T-helper 2 cell treated with Interferon-gamma antibody and Interleukin-4, amounts not matched to agents 5 μg/mL and 100 μg/mL, for 36 hours (primary cell): ENCODE measurements at regions not wholly inside any gene's neighbourhood (a gene's known extent, or its start where the extent isn't known, plus 50 kb on each side); places are given as distances from the start of the nearest gene placed in this dataset.

ENCODE experiments used
- DNase-seq: peaks from one replicate; pipeline ENCODE4 v3.0.0; 2021; ENCODE audit warnings: low spot score
- H3K27ac Mint-ChIP-seq: one replicate; pipeline ENCODE4 v1.8.0; 2021; ENCODE audit warnings: mild to moderate bottlenecking, mixed read lengths
- H3K27me3 Mint-ChIP-seq: one replicate; pipeline ENCODE4 v1.8.0; 2021; ENCODE audit warnings: low read depth, mixed read lengths
- H3K36me3 Mint-ChIP-seq: one replicate; pipeline ENCODE4 v1.8.0; 2021; ENCODE audit warnings: low read depth, mixed read lengths
- H3K4me1 Mint-ChIP-seq: one replicate; pipeline ENCODE4 v1.8.0; 2021; ENCODE audit warnings: low read depth, mixed read lengths
- H3K4me3 Mint-ChIP-seq: one replicate; pipeline ENCODE4 v1.8.0; 2022; ENCODE audit warnings: mild to moderate bottlenecking, moderate library complexity, mixed read lengths
- H3K9me3 Mint-ChIP-seq: one replicate; pipeline ENCODE4 v1.8.0; 2021; ENCODE audit warnings: mixed read lengths

- Mint-ChIP-seq H3K27me3 (no peaks in the 10 kb centered on the region), H3K27ac (no peak overlapping the region), H3K4me1 (no peaks in the 10 kb centered on the region), H3K36me3 (no peaks in the 10 kb centered on the region), H3K4me3 (no peak overlapping the region), H3K9me3 (no peaks in the 10 kb centered on the region)
- no peak for DNase-seq
These were observed 993.2 kb downstream of the SORCS3 start for GRCh38 chr10:105634281-105634680.

GRCh38 chr10:105615715-105616365, 974.8 kb downstream of the SORCS3 start:
- no peaks in the 10 kb centered on the region for H3K27me3 Mint-ChIP-seq
- H3K4me3 Mint-ChIP-seq: no peak overlapping the region
- H3K9me3 Mint-ChIP-seq: peaks cover 5% of the 10 kb centered on the region
- H3K36me3 Mint-ChIP-seq: no peaks in the 10 kb centered on the region
- no peaks in the 10 kb centered on the region for H3K4me1 Mint-ChIP-seq
- no peak for DNase-seq
- no peak overlapping the region for H3K27ac Mint-ChIP-seq

- no peak for DNase-seq
- H3K36me3 Mint-ChIP-seq: no peaks in the 10 kb centered on the region
These were observed 970.2 kb downstream of the SORCS3 start for GRCh38 chr10:105611244-105611798.

GRCh38 chr10:105609451-105609850, 968.4 kb downstream of the SORCS3 start:
- no peaks in the 10 kb centered on the region for H3K36me3 Mint-ChIP-seq
- no peak for DNase-seq
- no peak overlapping the region for H3K4me3 Mint-ChIP-seq
- H3K9me3 Mint-ChIP-seq: peaks cover 12% of the 10 kb centered on the region
- H3K4me1 Mint-ChIP-seq: no peaks in the 10 kb centered on the region
- H3K27me3 Mint-ChIP-seq: no peaks in the 10 kb centered on the region
- H3K27ac Mint-ChIP-seq: no peak overlapping the region

More at GRCh38 chr10:105611244-105611798, 970.2 kb downstream of the SORCS3 start:
- no peak overlapping the region for H3K4me3 Mint-ChIP-seq
- H3K9me3 Mint-ChIP-seq: peaks cover 12% of the 10 kb centered on the region
- H3K4me1 Mint-ChIP-seq: no peaks in the 10 kb centered on the region
- no peak overlapping the region for H3K27ac Mint-ChIP-seq
- no peaks in the 10 kb centered on the region for H3K27me3 Mint-ChIP-seq

GRCh38 chr10:105605918-105606317, 964.8 kb downstream of the SORCS3 start:
- H3K9me3 Mint-ChIP-seq: peaks cover 12% of the 10 kb centered on the region
- H3K4me3 Mint-ChIP-seq: no peak overlapping the region
- no peak for DNase-seq
- no peaks in the 10 kb centered on the region for H3K27me3 Mint-ChIP-seq
- H3K36me3 Mint-ChIP-seq: no peaks in the 10 kb centered on the region
- H3K4me1 Mint-ChIP-seq: no peaks in the 10 kb centered on the region
- no peak overlapping the region for H3K27ac Mint-ChIP-seq

GRCh38 chr10:105605104-105605503, 964.0 kb downstream of the SORCS3 start:
- H3K9me3 Mint-ChIP-seq: peaks cover 12% of the 10 kb centered on the region
- no peak overlapping the region for H3K4me3 Mint-ChIP-seq
- no peaks in the 10 kb centered on the region for H3K27me3 Mint-ChIP-seq
- H3K36me3 Mint-ChIP-seq: no peaks in the 10 kb centered on the region
- no peak for DNase-seq
- H3K4me1 Mint-ChIP-seq: no peaks in the 10 kb centered on the region
- H3K27ac Mint-ChIP-seq: no peak overlapping the region

GRCh38 chr10:105598207-105598606, 957.1 kb downstream of the SORCS3 start:
- H3K4me3 Mint-ChIP-seq: no peak overlapping the region
- H3K4me1 Mint-ChIP-seq: no peaks in the 10 kb centered on the region
- no peaks in the 10 kb centered on the region for H3K27me3 Mint-ChIP-seq
- no peaks in the 10 kb centered on the region for H3K9me3 Mint-ChIP-seq
- no peaks in the 10 kb centered on the region for H3K36me3 Mint-ChIP-seq
- no peak overlapping the region for H3K27ac Mint-ChIP-seq
- no peak for DNase-seq

- Mint-ChIP-seq H3K27me3 (no peaks in the 10 kb centered on the region), H3K4me3 (no peak overlapping the region), H3K36me3 (no peaks in the 10 kb centered on the region), H3K9me3 (no peaks in the 10 kb centered on the region), H3K27ac (no peak overlapping the region), H3K4me1 (no peaks in the 10 kb centered on the region)
- DNase-seq: no peak
These were observed 956.2 kb downstream of the SORCS3 start for GRCh38 chr10:105597312-105597711.

- Mint-ChIP-seq H3K27me3 (no peaks in the 10 kb centered on the region), H3K4me3 (no peak overlapping the region), H3K9me3 (no peaks in the 10 kb centered on the region), H3K27ac (no peak overlapping the region), H3K4me1 (no peaks in the 10 kb centered on the region), H3K36me3 (no peaks in the 10 kb centered on the region)
- DNase-seq: no peak
These were observed 955.7 kb downstream of the SORCS3 start for GRCh38 chr10:105596749-105597148.

GRCh38 chr10:105594296-105594695, 953.2 kb downstream of the SORCS3 start:
- no peak overlapping the region for H3K4me3 Mint-ChIP-seq
- H3K4me1 Mint-ChIP-seq: no peaks in the 10 kb centered on the region
- H3K27me3 Mint-ChIP-seq: no peaks in the 10 kb centered on the region
- no peaks in the 10 kb centered on the region for H3K36me3 Mint-ChIP-seq
- H3K27ac Mint-ChIP-seq: no peak overlapping the region
- DNase-seq: no peak
- no peaks in the 10 kb centered on the region for H3K9me3 Mint-ChIP-seq

GRCh38 chr10:105592468-105592867, 951.4 kb downstream of the SORCS3 start:
- Mint-ChIP-seq H3K9me3 (no peaks in the 10 kb centered on the region), H3K27me3 (no peaks in the 10 kb centered on the region), H3K36me3 (no peaks in the 10 kb centered on the region), H3K4me3 (no peak overlapping the region), H3K27ac (no peak overlapping the region), H3K4me1 (no peaks in the 10 kb centered on the region)
- DNase-seq: no peak

GRCh38 chr10:105586451-105587098, 945.5 kb downstream of the SORCS3 start:
- H3K27me3 Mint-ChIP-seq: no peaks in the 10 kb centered on the region
- no peaks in the 10 kb centered on the region for H3K4me1 Mint-ChIP-seq
- DNase-seq: no peak
- H3K4me3 Mint-ChIP-seq: no peak overlapping the region
- H3K27ac Mint-ChIP-seq: no peak overlapping the region
- H3K36me3 Mint-ChIP-seq: no peaks in the 10 kb centered on the region
- peaks cover 3% of the 10 kb centered on the region for H3K9me3 Mint-ChIP-seq

GRCh38 chr10:105585753-105586152, 944.7 kb downstream of the SORCS3 start:
- Mint-ChIP-seq H3K27me3 (no peaks in the 10 kb centered on the region), H3K4me1 (no peaks in the 10 kb centered on the region), H3K36me3 (no peaks in the 10 kb centered on the region), H3K27ac (no peak overlapping the region), H3K9me3 (peaks cover 6% of the 10 kb centered on the region), H3K4me3 (no peak overlapping the region)
- DNase-seq: no peak

- no peak overlapping the region for H3K4me3 Mint-ChIP-seq
- no peak overlapping the region for H3K27ac Mint-ChIP-seq
- DNase-seq: no peak
- no peaks in the 10 kb centered on the region for H3K27me3 Mint-ChIP-seq
- H3K4me1 Mint-ChIP-seq: no peaks in the 10 kb centered on the region
- H3K9me3 Mint-ChIP-seq: peaks cover 6% of the 10 kb centered on the region
- H3K36me3 Mint-ChIP-seq: no peaks in the 10 kb centered on the region
These were observed 944.1 kb downstream of the SORCS3 start for GRCh38 chr10:105585171-105585570.
